Stimulated activated naive B cell treated with anti-CD40 and anti-IgM and Interleukin-4, amounts not matched to agents 10 μg/mL and 1 μg/mL and 100 μg/mL, for 72 hours (primary cell): ENCODE measurements at regions not wholly inside any gene's neighbourhood (a gene's known extent, or its start where the extent isn't known, plus 50 kb on each side); places are given as distances from the start of the nearest gene placed in this dataset.
"Not testable (repeated sequence)": the region's sequence is repeated elsewhere in the genome, so short reads cannot be mapped to it uniquely, and the experiment has no call there.

Source experiments
- ATAC-seq, 2 donors: fragments of 150-1000 bp; cut with Tn5 transposase; replicated peaks; 2 replicates each; pipeline ENCODE4 v1.10.0; 2021; ENCODE audit warnings: moderate library complexity in 1 of 2
- DNase-seq: peaks from one replicate; pipeline ENCODE4 v3.0.0; 2021
- H3K27ac Mint-ChIP-seq: one replicate; pipeline ENCODE4 v1.8.0; 2022; ENCODE audit warnings: mild to moderate bottlenecking, mixed read lengths
- H3K27me3 Mint-ChIP-seq, 2 donors: one replicate each; pipeline ENCODE4 v1.8.0; 2022; ENCODE audit warnings: mixed read lengths in 2 of 2
- H3K36me3 Mint-ChIP-seq, 2 donors: one replicate each; pipeline ENCODE4 v1.8.0; 2022; ENCODE audit warnings: mixed read lengths in 2 of 2, mild to moderate bottlenecking in 1 of 2
- H3K4me1 Mint-ChIP-seq, 2 donors: one replicate each; pipeline ENCODE4 v1.8.0; 2022; ENCODE audit warnings: mixed read lengths in 2 of 2, mild to moderate bottlenecking in 1 of 2
- H3K4me3 Mint-ChIP-seq, 2 donors: one replicate each; pipeline ENCODE4 v1.8.0; 2022; ENCODE audit warnings: mild to moderate bottlenecking in 2 of 2, mixed read lengths in 2 of 2, moderate library complexity in 1 of 2
- H3K9me3 Mint-ChIP-seq, 2 donors: one replicate each; pipeline ENCODE4 v1.8.0; 2022; ENCODE audit warnings: mixed read lengths in 2 of 2, mild to moderate bottlenecking in 1 of 2

- Mint-ChIP-seq H3K27ac (no peak overlapping the region), H3K36me3 (no peaks in the 10 kb centered on the region), H3K9me3 (peaks cover 3 to 5% of the 10 kb centered on the region in 2 donors), H3K4me3 (no peak overlapping the region), H3K27me3 (no peaks in the 10 kb centered on the region), H3K4me1 (no peaks in the 10 kb centered on the region)
- DNase-seq (no peak), ATAC-seq (no peak)
Measured at GRCh38 chr4:96375367-96375766, 535.5 kb downstream of the PDHA2 start.

- DNase-seq (no peak), ATAC-seq (no peak)
- Mint-ChIP-seq H3K27ac (no peak overlapping the region), H3K36me3 (no peaks in the 10 kb centered on the region), H3K4me3 (no peak overlapping the region), H3K27me3 (no peaks in the 10 kb centered on the region), H3K4me1 (no peaks in the 10 kb centered on the region), H3K9me3 (peaks cover 0 to 2% of the 10 kb centered on the region in 2 donors)
Measured at GRCh38 chr4:96379524-96379923, 539.6 kb downstream of the PDHA2 start.

- Mint-ChIP-seq H3K27me3 (no peaks in the 10 kb centered on the region), H3K4me3 (no peak overlapping the region), H3K27ac (no peak overlapping the region), H3K9me3 (peaks cover 0 to 2% of the 10 kb centered on the region in 2 donors), H3K4me1 (no peaks in the 10 kb centered on the region), H3K36me3 (no peaks in the 10 kb centered on the region)
- ATAC-seq (no peak), DNase-seq (no peak)
Measured at GRCh38 chr4:96380106-96380505, 540.2 kb downstream of the PDHA2 start.

- no peaks in the 10 kb centered on the region for H3K27me3 Mint-ChIP-seq
- no peak for DNase-seq
- no peaks in the 10 kb centered on the region for H3K4me1 Mint-ChIP-seq
- H3K36me3 Mint-ChIP-seq = no peaks in the 10 kb centered on the region
- H3K9me3 Mint-ChIP-seq = peaks cover 0 to 2% of the 10 kb centered on the region in 2 donors
- ATAC-seq = no peak
- no peak overlapping the region for H3K27ac Mint-ChIP-seq
- H3K4me3 Mint-ChIP-seq = no peak overlapping the region
Measured at GRCh38 chr4:96383349-96383748, 543.5 kb downstream of the PDHA2 start.

- Mint-ChIP-seq H3K27me3 (no peaks in the 10 kb centered on the region), H3K4me3 (no peak overlapping the region), H3K4me1 (no peaks in the 10 kb centered on the region), H3K27ac (no peak overlapping the region), H3K36me3 (no peaks in the 10 kb centered on the region), H3K9me3 (peaks cover 0 to 3% of the 10 kb centered on the region in 2 donors)
- no peak for DNase-seq
- ATAC-seq = no peak
Measured at GRCh38 chr4:96389770-96390169, 549.9 kb downstream of the PDHA2 start.

- H3K4me1 Mint-ChIP-seq = no peaks in the 10 kb centered on the region
- no peak overlapping the region for H3K4me3 Mint-ChIP-seq
- H3K27ac Mint-ChIP-seq = no peak overlapping the region
- ATAC-seq = no peak
- H3K36me3 Mint-ChIP-seq = no peaks in the 10 kb centered on the region
- H3K27me3 Mint-ChIP-seq = no peaks in the 10 kb centered on the region
- peaks cover under 1 to 6% of the 10 kb centered on the region in 2 donors for H3K9me3 Mint-ChIP-seq
- no peak for DNase-seq
Measured at GRCh38 chr4:96390404-96390803, 550.5 kb downstream of the PDHA2 start.

- DNase-seq (no peak), ATAC-seq (no peak)
- Mint-ChIP-seq H3K27ac (no peak overlapping the region), H3K4me3 (no peak overlapping the region), H3K27me3 (no peaks in the 10 kb centered on the region), H3K9me3 (peaks cover 4 to 13% of the 10 kb centered on the region in 2 donors), H3K4me1 (no peaks in the 10 kb centered on the region), H3K36me3 (no peaks in the 10 kb centered on the region)
Measured at GRCh38 chr4:96395747-96396146, 555.9 kb downstream of the PDHA2 start.

GRCh38 chr4:96406742-96407141, 566.8 kb downstream of the PDHA2 start:
- no peaks in the 10 kb centered on the region for H3K27me3 Mint-ChIP-seq
- H3K36me3 Mint-ChIP-seq = no peaks in the 10 kb centered on the region
- no peak overlapping the region for H3K4me3 Mint-ChIP-seq
- no peaks in the 10 kb centered on the region for H3K4me1 Mint-ChIP-seq
- H3K27ac Mint-ChIP-seq = no peak overlapping the region
- peaks cover 2 to 3% of the 10 kb centered on the region in 2 donors for H3K9me3 Mint-ChIP-seq
- no peak for ATAC-seq
- DNase-seq = no peak

GRCh38 chr4:96407225-96407624, 567.3 kb downstream of the PDHA2 start:
- Mint-ChIP-seq H3K27me3 (no peaks in the 10 kb centered on the region), H3K27ac (no peak overlapping the region), H3K4me3 (no peak overlapping the region), H3K9me3 (peaks cover 2 to 3% of the 10 kb centered on the region in 2 donors), H3K4me1 (no peaks in the 10 kb centered on the region), H3K36me3 (no peaks in the 10 kb centered on the region)
- ATAC-seq = no peak
- DNase-seq = no peak

- Mint-ChIP-seq H3K27ac (no peak overlapping the region), H3K4me1 (no peaks in the 10 kb centered on the region), H3K36me3 (no peaks in the 10 kb centered on the region), H3K9me3 (peaks cover 2 to 3% of the 10 kb centered on the region in 2 donors), H3K4me3 (no peak overlapping the region), H3K27me3 (no peaks in the 10 kb centered on the region)
- ATAC-seq = no peak
- DNase-seq = no peak
Measured at GRCh38 chr4:96407738-96408463, 568.0 kb downstream of the PDHA2 start.

GRCh38 chr4:96414853-96415252, 575.0 kb downstream of the PDHA2 start:
- not testable (repeated sequence) for H3K4me1 Mint-ChIP-seq, ATAC-seq, H3K27me3 Mint-ChIP-seq, H3K9me3 Mint-ChIP-seq, H3K27ac Mint-ChIP-seq, DNase-seq, H3K4me3 Mint-ChIP-seq, H3K36me3 Mint-ChIP-seq

- H3K27ac Mint-ChIP-seq = no peak overlapping the region
- H3K36me3 Mint-ChIP-seq = no peaks in the 10 kb centered on the region
- H3K4me3 Mint-ChIP-seq = no peak overlapping the region
- ATAC-seq (no peak), DNase-seq (no peak)
- no peaks in the 10 kb centered on the region for H3K27me3 Mint-ChIP-seq
- H3K4me1 Mint-ChIP-seq = no peaks in the 10 kb centered on the region
- H3K9me3 Mint-ChIP-seq = peaks cover 0 to 1% of the 10 kb centered on the region in 2 donors
Measured at GRCh38 chr4:96429657-96430056, 589.8 kb downstream of the PDHA2 start.

- Mint-ChIP-seq H3K4me3 (no peak overlapping the region), H3K27ac (no peak overlapping the region), H3K36me3 (no peaks in the 10 kb centered on the region), H3K4me1 (no peaks in the 10 kb centered on the region), H3K27me3 (no peaks in the 10 kb centered on the region), H3K9me3 (peaks cover 0 to 1% of the 10 kb centered on the region in 2 donors)
- ATAC-seq = no peak
- no peak for DNase-seq
Measured at GRCh38 chr4:96431094-96431493, 591.2 kb downstream of the PDHA2 start.

- DNase-seq = no peak
- Mint-ChIP-seq H3K27me3 (no peaks in the 10 kb centered on the region), H3K36me3 (peaks cover 0 to 3% of the 10 kb centered on the region in 2 donors), H3K27ac (no peak overlapping the region), H3K4me1 (no peaks in the 10 kb centered on the region), H3K4me3 (no peak overlapping the region), H3K9me3 (peaks cover 30 to 34% of the 10 kb centered on the region in 2 donors)
- ATAC-seq = no peak
Measured at GRCh38 chr4:96448315-96448872, 608.5 kb downstream of the PDHA2 start.

GRCh38 chr4:96455045-96455720, 615.3 kb downstream of the PDHA2 start:
- H3K36me3 Mint-ChIP-seq = no peaks in the 10 kb centered on the region
- no peak for ATAC-seq
- H3K27me3 Mint-ChIP-seq = no peaks in the 10 kb centered on the region
- no peak for DNase-seq
- H3K9me3 Mint-ChIP-seq = peaks cover 9 to 16% of the 10 kb centered on the region in 2 donors
- H3K4me3 Mint-ChIP-seq = no peak overlapping the region
- H3K27ac Mint-ChIP-seq = no peak overlapping the region
- H3K4me1 Mint-ChIP-seq = no peaks in the 10 kb centered on the region
